ENCODE measurements at regions not wholly inside any gene's neighbourhood (a gene's known extent, or its start where the extent isn't known, plus 50 kb on each side); places are given as distances from the start of the nearest gene placed in this dataset.

DNA sequence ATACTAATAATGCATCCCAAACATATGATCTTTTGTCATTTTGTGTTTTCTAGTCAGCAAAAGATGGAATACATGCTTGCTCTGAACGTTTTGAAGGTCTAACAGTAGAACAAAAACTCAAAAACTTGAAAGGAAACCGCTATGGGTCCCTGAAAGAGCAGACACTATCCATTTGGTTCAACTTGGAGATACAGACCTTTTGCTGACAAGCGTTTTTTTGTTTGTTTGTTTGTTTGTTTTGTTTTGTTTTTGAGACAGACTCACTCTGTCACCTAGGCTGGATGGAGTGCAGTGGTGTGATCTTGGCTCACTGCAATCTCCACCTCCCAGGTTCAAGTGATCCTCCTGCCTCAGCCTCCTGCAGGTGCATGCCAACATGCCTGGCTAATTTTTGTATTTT is 644.3 kb upstream of the PTCHD4 start:
- peaks cover 5% of the 10 kb centered on the region for H3K4me1 ChIP-seq (ENCODE audit: control insufficient read depth, insufficient read depth, low read length, unreplicated experiment)
- no peak overlapping the region for H3K27ac ChIP-seq (ENCODE audit: low read depth, low read length)
- H3K36me3 ChIP-seq (ENCODE audit: insufficient read depth, low read length), result no peaks in the 10 kb centered on the region
- no peaks in the 10 kb centered on the region for H3K27me3 ChIP-seq (ENCODE audit: insufficient read depth, low read length)
- H3K4me3 ChIP-seq (ENCODE audit: low read depth, low read length), result no peak overlapping the region
- no peak overlapping the region for H2AFZ ChIP-seq (ENCODE audit: low read length, unreplicated experiment)
- no peaks in the 10 kb centered on the region for H3K79me2 ChIP-seq (ENCODE audit: control insufficient read depth, insufficient read depth, low read length, unreplicated experiment)

DNA sequence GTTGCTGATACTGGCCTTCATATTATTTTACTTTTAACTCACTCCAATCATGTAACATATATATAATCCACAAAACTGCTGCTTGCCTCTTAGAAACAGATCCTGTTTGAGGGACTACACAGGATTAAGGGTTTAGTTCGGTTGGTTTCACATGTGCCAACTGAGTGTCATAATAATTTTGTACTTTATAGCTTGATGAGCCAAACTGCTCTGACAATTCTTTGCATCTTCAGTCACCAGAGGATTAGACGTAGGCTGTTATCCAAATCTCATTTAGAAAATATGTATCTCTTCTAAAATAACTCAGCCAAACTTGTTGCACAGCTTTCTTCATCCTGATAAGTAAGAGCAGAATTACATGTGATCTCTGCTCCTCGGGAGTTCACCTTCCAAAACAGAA is 643.6 kb upstream of the PTCHD4 start:
- no peaks in the 10 kb centered on the region for H3K79me2 ChIP-seq (ENCODE audit: control insufficient read depth, insufficient read depth, low read length, unreplicated experiment)
- no peaks in the 10 kb centered on the region for H3K27me3 ChIP-seq (ENCODE audit: insufficient read depth, low read length)
- peaks cover 5% of the 10 kb centered on the region for H3K4me1 ChIP-seq (ENCODE audit: control insufficient read depth, insufficient read depth, low read length, unreplicated experiment)
- no peak overlapping the region for H3K4me3 ChIP-seq (ENCODE audit: low read depth, low read length)
- H2AFZ ChIP-seq (ENCODE audit: low read length, unreplicated experiment), result no peak overlapping the region
- no peak overlapping the region for H3K27ac ChIP-seq (ENCODE audit: low read depth, low read length)
- H3K36me3 ChIP-seq (ENCODE audit: insufficient read depth, low read length), result no peaks in the 10 kb centered on the region

DNA sequence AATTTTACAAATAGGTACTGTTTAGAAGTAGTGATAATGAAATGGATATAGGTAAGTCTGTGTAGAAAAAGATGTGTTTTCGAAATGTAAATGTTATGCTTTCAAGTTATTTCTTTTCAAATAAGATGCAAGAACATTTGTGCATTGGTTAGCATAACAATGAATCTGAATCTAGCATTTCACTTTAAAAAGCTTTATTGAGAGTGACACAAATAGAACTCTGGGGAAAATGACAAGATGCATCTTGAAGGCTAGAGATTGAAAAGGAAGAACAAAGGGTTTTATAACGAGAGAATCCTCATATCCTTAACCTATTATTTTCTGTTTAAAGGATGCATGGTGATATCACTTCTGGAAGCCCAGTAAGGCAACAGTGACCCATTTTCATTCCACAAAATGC is 639.9 kb upstream of the PTCHD4 start:
- Histone ChIP-seq H3K4me1 (ENCODE audit: control insufficient read depth, insufficient read depth, low read length, unreplicated experiment) (peaks cover 10% of the 10 kb centered on the region), H3K4me3 (ENCODE audit: low read depth, low read length) (no peak overlapping the region), H2AFZ (ENCODE audit: low read length, unreplicated experiment) (no peak overlapping the region), H3K27ac (ENCODE audit: low read depth, low read length) (no peak overlapping the region), H3K79me2 (ENCODE audit: control insufficient read depth, insufficient read depth, low read length, unreplicated experiment) (no peaks in the 10 kb centered on the region), H3K27me3 (ENCODE audit: insufficient read depth, low read length) (no peaks in the 10 kb centered on the region), H3K36me3 (ENCODE audit: insufficient read depth, low read length) (no peaks in the 10 kb centered on the region)

DNA sequence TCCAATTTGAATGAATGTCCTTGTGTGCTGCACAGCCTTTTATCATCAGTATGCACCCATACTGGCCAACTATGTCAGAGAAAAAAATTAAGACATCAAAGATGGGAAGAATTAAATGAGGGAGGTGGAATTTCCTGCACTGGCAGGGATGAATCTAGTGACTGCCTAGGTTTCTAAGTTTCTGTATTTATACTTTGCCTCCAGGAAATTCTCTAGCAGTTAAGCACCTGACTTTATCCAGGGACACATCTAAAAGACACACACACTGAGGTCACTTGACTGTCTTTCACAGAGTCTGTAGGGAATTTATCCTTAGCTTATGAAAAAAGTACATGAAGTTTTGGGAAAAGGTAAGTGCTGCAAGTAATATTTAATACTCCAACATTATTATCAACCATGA is 636.5 kb upstream of the PTCHD4 start:
- Histone ChIP-seq H3K36me3 (ENCODE audit: insufficient read depth, low read length) (no peaks in the 10 kb centered on the region), H3K4me3 (ENCODE audit: low read depth, low read length) (no peak overlapping the region), H3K79me2 (ENCODE audit: control insufficient read depth, insufficient read depth, low read length, unreplicated experiment) (no peaks in the 10 kb centered on the region), H3K4me1 (ENCODE audit: control insufficient read depth, insufficient read depth, low read length, unreplicated experiment) (peaks cover 22% of the 10 kb centered on the region), H3K27ac (ENCODE audit: low read depth, low read length) (0 out of 2 replicates have a peak overlapping the region, but pooled peaks have one; percentile 11), H3K27me3 (ENCODE audit: insufficient read depth, low read length) (no peaks in the 10 kb centered on the region), H2AFZ (ENCODE audit: low read length, unreplicated experiment) (peak overlapping the region; percentile 3)

DNA sequence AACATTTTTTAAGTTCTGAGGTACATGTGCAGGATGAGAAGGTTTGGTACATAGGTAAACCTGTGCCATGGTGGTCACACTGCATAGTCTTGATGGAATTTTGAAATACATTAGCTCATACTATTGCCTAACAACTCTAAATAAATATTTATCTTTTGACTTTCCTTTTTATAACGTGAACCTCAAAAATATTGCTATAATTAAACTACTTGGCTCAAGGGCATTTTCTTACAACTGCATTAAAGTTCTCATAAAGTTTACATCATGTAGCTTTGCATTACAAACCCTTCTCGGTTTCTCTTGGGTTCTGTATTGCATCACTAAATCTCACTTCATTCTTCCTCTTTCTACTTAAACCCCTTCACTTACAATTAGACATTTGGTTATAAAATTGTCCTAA is 636.0 kb upstream of the PTCHD4 start:
- Histone ChIP-seq H3K36me3 (ENCODE audit: insufficient read depth, low read length) (no peaks in the 10 kb centered on the region), H3K27ac (ENCODE audit: low read depth, low read length) (0 out of 2 replicates have a peak overlapping the region, but pooled peaks have one; percentile 11), H2AFZ (ENCODE audit: low read length, unreplicated experiment) (peak overlapping the region; percentile 3), H3K79me2 (ENCODE audit: control insufficient read depth, insufficient read depth, low read length, unreplicated experiment) (no peaks in the 10 kb centered on the region), H3K4me3 (ENCODE audit: low read depth, low read length) (no peak overlapping the region), H3K4me1 (ENCODE audit: control insufficient read depth, insufficient read depth, low read length, unreplicated experiment) (peaks cover 22% of the 10 kb centered on the region), H3K27me3 (ENCODE audit: insufficient read depth, low read length) (no peaks in the 10 kb centered on the region)

DNA sequence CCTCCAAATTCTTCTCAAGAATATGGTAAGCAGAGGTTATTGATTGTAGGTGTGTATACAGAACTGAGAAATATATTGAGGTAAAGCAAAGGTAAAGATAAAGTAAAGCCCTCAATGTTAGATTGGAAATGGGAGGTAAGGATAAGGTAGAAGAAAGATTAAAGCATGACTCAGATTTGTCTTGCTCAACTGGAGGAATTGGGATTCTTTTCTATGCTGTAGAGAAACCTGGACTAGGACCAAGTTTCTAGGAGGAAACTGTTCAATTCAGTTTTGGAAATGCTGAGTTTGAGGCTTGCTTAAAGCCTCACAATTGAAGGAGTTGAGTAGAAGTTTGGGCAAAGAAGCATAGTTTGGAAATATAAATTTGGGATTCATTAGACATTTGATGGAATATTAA is 634.0 kb upstream of the PTCHD4 start:
- Histone ChIP-seq H3K27me3 (ENCODE audit: insufficient read depth, low read length) (no peaks in the 10 kb centered on the region), H3K4me3 (ENCODE audit: low read depth, low read length) (no peak overlapping the region), H3K36me3 (ENCODE audit: insufficient read depth, low read length) (no peaks in the 10 kb centered on the region), H2AFZ (ENCODE audit: low read length, unreplicated experiment) (no peak overlapping the region), H3K27ac (ENCODE audit: low read depth, low read length) (no peak overlapping the region), H3K79me2 (ENCODE audit: control insufficient read depth, insufficient read depth, low read length, unreplicated experiment) (no peaks in the 10 kb centered on the region), H3K4me1 (ENCODE audit: control insufficient read depth, insufficient read depth, low read length, unreplicated experiment) (peaks cover 22% of the 10 kb centered on the region)

DNA sequence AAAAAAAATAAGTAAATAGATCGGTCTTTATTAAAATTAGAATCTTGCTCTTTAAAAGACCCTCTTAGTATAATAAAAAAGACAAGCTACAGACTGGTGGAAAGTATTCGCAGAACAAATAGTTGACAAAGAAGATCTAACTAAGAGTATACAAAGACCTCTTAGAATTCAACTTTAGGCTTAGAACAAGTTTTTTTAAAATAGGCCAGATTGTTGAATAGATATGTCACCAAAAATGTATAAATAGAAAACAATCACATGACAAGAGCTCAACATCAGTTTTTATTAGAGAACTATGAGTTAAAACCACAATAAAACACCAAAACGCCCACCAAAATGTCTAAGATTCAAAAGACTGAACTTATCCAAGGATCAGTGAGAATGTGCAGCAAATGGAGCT is 632.7 kb upstream of the PTCHD4 start:
- H3K27me3 ChIP-seq (ENCODE audit: insufficient read depth, low read length), result no peaks in the 10 kb centered on the region
- no peak overlapping the region for H3K27ac ChIP-seq (ENCODE audit: low read depth, low read length)
- no peaks in the 10 kb centered on the region for H3K79me2 ChIP-seq (ENCODE audit: control insufficient read depth, insufficient read depth, low read length, unreplicated experiment)
- peaks cover 22% of the 10 kb centered on the region for H3K4me1 ChIP-seq (ENCODE audit: control insufficient read depth, insufficient read depth, low read length, unreplicated experiment)
- H3K4me3 ChIP-seq (ENCODE audit: low read depth, low read length), result no peak overlapping the region
- no peak overlapping the region for H2AFZ ChIP-seq (ENCODE audit: low read length, unreplicated experiment)
- no peaks in the 10 kb centered on the region for H3K36me3 ChIP-seq (ENCODE audit: insufficient read depth, low read length)

DNA sequence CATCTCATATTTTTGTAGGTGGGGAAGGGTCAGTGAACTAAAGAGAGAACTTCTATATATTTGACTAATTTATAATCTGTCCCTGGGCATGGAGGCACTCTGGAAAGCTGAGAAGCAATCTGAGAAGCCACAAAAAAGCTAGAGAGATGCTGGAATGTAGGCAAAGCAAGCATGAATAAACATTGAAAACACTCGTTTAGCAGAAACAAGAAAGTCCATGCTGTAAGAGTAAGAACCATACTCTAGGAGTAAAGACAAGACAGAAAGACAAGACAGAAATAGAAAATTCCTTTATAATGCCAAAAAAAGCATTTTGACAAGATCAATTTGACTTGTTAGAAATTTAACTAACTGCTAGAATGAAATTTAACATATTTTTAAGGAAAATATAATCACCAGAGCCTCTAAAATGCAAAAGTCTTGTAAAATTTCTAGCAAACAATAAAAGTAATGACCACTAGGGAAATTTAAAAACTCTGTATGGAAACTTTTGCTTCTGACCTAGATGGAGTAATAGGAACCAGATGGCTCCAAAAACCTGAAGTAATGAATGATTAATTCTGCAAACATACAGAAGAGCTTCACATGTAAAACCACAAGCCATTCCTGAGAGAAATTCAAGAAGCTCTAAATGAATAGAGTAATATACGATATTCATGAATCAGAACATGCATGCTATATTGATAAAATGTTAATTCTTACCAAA is 625.7 kb upstream of the PTCHD4 start:
- Histone ChIP-seq H3K27me3 (ENCODE audit: insufficient read depth, low read length) (no peaks in the 10 kb centered on the region), H3K4me1 (ENCODE audit: control insufficient read depth, insufficient read depth, low read length, unreplicated experiment) (peaks cover 18% of the 10 kb centered on the region), H2AFZ (ENCODE audit: low read length, unreplicated experiment) (peak overlapping the region; percentile 68), H3K27ac (ENCODE audit: low read depth, low read length) (peak overlapping the region; percentile 66), H3K4me3 (ENCODE audit: low read depth, low read length) (no peak overlapping the region), H3K79me2 (ENCODE audit: control insufficient read depth, insufficient read depth, low read length, unreplicated experiment) (no peaks in the 10 kb centered on the region), H3K36me3 (ENCODE audit: insufficient read depth, low read length) (no peaks in the 10 kb centered on the region)

DNA sequence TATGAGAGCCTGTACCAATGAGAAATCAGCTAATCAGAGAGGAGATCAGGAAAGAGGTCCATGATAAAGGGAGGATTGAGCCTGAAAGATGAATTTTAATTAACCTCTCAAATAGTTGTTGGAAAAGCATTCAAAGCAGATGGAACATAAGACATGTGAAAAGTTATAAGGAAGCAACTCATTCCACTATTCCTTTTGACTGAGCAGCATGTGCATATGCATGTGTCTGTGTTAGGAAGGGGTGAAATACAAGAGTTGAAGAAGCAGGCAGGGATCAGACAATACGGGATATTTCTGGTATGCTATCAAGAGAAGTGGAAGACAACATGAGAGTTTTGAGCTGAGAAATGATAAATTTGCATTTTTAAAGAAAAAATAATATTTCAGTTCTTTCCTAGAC is 624.8 kb upstream of the PTCHD4 start:
- Histone ChIP-seq H3K36me3 (ENCODE audit: insufficient read depth, low read length) (no peaks in the 10 kb centered on the region), H2AFZ (ENCODE audit: low read length, unreplicated experiment) (peak overlapping the region; percentile 68), H3K79me2 (ENCODE audit: control insufficient read depth, insufficient read depth, low read length, unreplicated experiment) (no peaks in the 10 kb centered on the region), H3K4me3 (ENCODE audit: low read depth, low read length) (no peak overlapping the region), H3K4me1 (ENCODE audit: control insufficient read depth, insufficient read depth, low read length, unreplicated experiment) (peaks cover 18% of the 10 kb centered on the region), H3K27ac (ENCODE audit: low read depth, low read length) (no peak overlapping the region), H3K27me3 (ENCODE audit: insufficient read depth, low read length) (no peaks in the 10 kb centered on the region)

DNA sequence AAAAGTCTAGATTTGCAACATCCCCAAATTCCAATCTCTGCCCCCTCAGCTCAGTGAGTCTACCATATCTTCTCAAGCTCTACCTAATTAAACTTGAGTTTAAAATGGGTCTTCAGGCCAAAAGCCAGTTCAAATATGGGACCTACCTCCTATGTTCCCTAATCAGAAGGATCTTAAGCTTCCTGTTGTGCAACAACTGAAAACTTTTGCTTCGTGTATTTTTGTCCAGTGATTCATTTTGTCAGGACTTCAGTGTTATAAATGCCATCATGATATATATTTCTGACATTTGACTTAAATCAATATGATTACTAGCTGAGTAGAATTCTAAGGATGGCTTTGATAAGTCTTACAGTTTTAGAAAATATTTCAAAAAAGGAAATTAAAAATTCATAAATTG is 622.6 kb upstream of the PTCHD4 start:
- H2AFZ ChIP-seq (ENCODE audit: low read length, unreplicated experiment), result peak overlapping the region; percentile 72
- no peak overlapping the region for H3K4me3 ChIP-seq (ENCODE audit: low read depth, low read length)
- H3K4me1 ChIP-seq (ENCODE audit: control insufficient read depth, insufficient read depth, low read length, unreplicated experiment), result peaks cover 18% of the 10 kb centered on the region

DNA sequence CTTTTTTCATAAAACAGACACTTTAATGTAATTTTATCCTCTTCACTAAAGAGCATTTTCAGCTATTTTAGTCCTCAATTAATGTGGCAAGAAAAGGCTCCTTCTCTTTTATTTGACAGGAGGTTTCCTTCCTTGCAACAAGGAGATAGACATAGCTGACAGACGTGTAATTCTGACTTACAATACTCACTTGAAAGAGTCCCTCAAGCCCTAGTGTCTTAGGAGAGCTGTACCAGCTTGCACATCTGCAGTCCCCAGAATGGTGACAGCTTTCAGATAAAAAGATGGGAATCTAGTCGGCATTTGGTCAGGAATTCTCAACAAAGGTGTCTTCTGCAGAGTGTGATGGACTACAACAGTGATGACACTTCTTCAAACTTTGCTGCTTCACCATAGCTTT is 603.7 kb upstream of the PTCHD4 start:
- no peaks in the 10 kb centered on the region for H3K36me3 ChIP-seq (ENCODE audit: insufficient read depth, low read length)
- H3K27ac ChIP-seq (ENCODE audit: low read depth, low read length), result no peak overlapping the region
- H3K4me3 ChIP-seq (ENCODE audit: low read depth, low read length), result no peak overlapping the region
- H3K79me2 ChIP-seq (ENCODE audit: control insufficient read depth, insufficient read depth, low read length, unreplicated experiment), result no peaks in the 10 kb centered on the region
- no peak overlapping the region for H2AFZ ChIP-seq (ENCODE audit: low read length, unreplicated experiment)
- H3K27me3 ChIP-seq (ENCODE audit: insufficient read depth, low read length), result no peaks in the 10 kb centered on the region
- H3K4me1 ChIP-seq (ENCODE audit: control insufficient read depth, insufficient read depth, low read length, unreplicated experiment), result no peaks in the 10 kb centered on the region

More for the DNA sequence above, 622.6 kb upstream of the PTCHD4 start:
- no peaks in the 10 kb centered on the region for H3K36me3 ChIP-seq (ENCODE audit: insufficient read depth, low read length)
- no peaks in the 10 kb centered on the region for H3K27me3 ChIP-seq (ENCODE audit: insufficient read depth, low read length)
- H3K79me2 ChIP-seq (ENCODE audit: control insufficient read depth, insufficient read depth, low read length, unreplicated experiment), result no peaks in the 10 kb centered on the region
- H3K27ac ChIP-seq (ENCODE audit: low read depth, low read length), result no peak overlapping the region

All from ACC112 (cell line).